ENCODE measurements at regions not wholly inside any gene's neighbourhood (a gene's known extent, or its start where the extent isn't known, plus 50 kb on each side); places are given as distances from the start of the nearest gene placed in this dataset.
A peak's percentile ranks its signal among the peaks of the same experiment; 100 is the strongest.

DNA sequence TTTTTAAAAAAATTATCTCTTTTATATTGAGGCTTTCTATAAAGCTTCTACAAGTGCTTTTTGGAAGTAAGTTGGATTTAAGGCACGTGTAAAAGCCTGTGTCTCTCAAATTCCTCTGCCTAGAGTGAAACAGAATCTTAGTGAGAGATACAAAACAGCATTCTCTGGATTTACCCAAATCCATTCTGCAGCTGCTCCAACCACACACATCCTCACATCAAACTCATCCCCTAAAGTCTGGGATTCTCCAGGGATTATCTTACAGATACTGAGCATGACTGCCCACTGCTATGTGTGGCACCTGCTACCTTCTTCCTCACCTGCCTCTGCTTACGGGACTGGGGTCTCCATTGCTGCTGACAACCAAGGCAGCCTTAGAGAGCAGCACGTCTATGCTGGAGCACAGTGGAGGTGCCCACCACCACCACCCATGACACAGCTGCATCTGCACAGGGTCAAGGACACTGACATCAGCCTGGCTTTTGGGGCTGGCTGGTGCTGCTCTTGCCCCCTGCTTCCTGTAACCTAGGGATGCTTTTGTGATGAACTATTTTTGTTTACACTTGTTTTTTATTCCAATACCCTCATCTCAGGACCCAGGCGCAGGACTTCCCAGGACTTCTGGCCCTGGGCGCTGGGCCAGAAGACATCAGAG lies 139.2 kb upstream of the NAMPT start:
- CTCF ChIA-PET: interaction anchor here (1.1 to 2.9 kb wide), 2 partner anchors 38 to 78 kb away, joined by 4 to 19 read pairs; no protein-coding TSS in a partner anchor
- DNase-seq (peak; percentile 33), ATAC-seq (no peak)
- Mint-ChIP-seq H3K4me1 (ENCODE audit: low read depth) (peaks cover 77% of the 10 kb centered on the region), H3K4me3 (peak overlapping the region; percentile 71), H3K27me3 (no peaks in the 10 kb centered on the region), H3K36me3 (ENCODE audit: low read depth) (peaks cover 30% of the 10 kb centered on the region), H3K9me3 (peaks cover 12% of the 10 kb centered on the region), H3K27ac (peak overlapping the region; percentile 98)
- TF ChIP-seq, protein P1, sequence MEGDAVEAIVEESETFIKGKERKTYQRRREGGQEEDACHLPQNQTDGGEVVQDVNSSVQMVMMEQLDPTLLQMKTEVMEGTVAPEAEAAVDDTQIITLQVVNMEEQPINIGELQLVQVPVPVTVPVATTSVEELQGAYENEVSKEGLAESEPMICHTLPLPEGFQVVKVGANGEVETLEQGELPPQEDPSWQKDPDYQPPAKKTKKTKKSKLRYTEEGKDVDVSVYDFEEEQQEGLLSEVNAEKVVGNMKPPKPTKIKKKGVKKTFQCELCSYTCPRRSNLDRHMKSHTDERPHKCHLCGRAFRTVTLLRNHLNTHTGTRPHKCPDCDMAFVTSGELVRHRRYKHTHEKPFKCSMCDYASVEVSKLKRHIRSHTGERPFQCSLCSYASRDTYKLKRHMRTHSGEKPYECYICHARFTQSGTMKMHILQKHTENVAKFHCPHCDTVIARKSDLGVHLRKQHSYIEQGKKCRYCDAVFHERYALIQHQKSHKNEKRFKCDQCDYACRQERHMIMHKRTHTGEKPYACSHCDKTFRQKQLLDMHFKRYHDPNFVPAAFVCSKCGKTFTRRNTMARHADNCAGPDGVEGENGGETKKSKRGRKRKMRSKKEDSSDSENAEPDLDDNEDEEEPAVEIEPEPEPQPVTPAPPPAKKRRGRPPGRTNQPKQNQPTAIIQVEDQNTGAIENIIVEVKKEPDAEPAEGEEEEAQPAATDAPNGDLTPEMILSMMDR (IDR thresholded peaks at IDR 0.05): no peak
- POLR2A ChIA-PET: interaction anchor here (0.9 to 3.5 kb wide), 7 partner anchors 9 to 143 kb away, joined by 3 to 44 read pairs (median 5); partner anchors contain the start of gene NAMPT
- intact Hi-C loops (cut with micrococcal nuclease): no loop called here

DNA sequence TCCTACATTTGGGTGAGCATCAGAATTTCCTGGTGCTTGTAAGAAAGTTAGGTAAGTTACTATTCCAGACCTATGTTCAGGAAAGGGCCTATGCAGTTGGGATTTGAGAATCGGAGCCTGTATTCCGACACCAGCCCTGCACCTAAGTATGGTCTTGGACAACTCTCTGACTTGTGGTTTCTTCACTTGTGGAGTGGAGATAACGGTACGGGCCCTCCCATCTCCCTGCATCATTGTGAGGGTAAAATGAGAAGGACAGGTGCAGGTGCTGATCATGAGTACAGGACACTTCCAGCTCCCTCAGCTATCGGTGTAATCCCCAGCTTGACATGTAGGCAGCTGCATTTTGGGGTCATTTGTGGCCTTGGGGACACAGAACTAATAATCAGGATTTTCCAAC lies 138.3 kb upstream of the NAMPT start:
- POLR2A ChIA-PET: interaction anchor here (0.7 to 3.5 kb wide), 3 partner anchors 77 to 309 kb away, joined by 3 to 30 read pairs (median 4); partner anchors contain the start of gene NAMPT
- Mint-ChIP-seq H3K9me3 (peaks cover 12% of the 10 kb centered on the region), H3K4me1 (ENCODE audit: low read depth) (peaks cover 85% of the 10 kb centered on the region), H3K27ac (peak overlapping the region; percentile 98), H3K36me3 (ENCODE audit: low read depth) (peaks cover 30% of the 10 kb centered on the region), H3K27me3 (no peaks in the 10 kb centered on the region), H3K4me3 (no peak overlapping the region)
- TF ChIP-seq, protein P1 (IDR thresholded peaks at IDR 0.05): no peak
- CTCF ChIA-PET: interaction anchor here (1.1 kb wide), 1 partner anchor 77 kb away, joined by 4 read pairs; no protein-coding TSS in a partner anchor
- ATAC-seq: no peak
- intact Hi-C loops (cut with micrococcal nuclease): no loop called here
- DNase-seq: no peak

DNA sequence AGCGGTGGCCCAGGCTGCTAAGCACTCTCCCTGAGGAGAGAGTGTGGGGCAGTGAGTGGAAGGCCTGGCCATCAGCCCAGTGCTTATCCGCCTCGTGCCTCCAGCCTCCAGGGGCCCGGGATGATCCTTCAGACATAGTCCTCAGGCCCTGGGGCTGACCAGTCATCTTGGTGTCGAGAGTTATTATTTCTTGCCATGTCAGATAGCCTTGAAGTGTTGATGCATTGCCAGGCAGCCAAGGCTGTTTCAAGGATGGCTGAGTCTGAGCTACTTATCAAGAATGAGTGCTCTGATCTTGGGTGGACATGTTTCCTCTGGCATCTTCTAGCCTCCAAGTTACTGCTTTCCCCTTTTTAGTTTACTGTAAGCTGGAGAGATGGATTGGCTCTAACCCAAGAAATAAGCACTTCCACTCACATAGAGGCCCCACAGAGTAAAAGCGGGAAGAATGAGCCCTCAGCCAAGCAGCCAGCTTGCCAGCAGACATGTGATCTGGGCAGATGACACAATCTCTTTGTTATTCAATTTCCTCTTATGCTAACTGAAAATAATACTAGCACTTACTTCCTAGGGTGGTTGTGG lies 136.5 kb upstream of the NAMPT start:
- H3K4me1 Mint-ChIP-seq (ENCODE audit: low read depth): peaks cover 86% of the 10 kb centered on the region
- POLR2A ChIA-PET: interaction anchor here (0.6 to 3.5 kb wide), 3 partner anchors 12 to 136 kb away, joined by 3 to 20 read pairs (median 15); partner anchors contain the start of gene NAMPT
- peaks cover 25% of the 10 kb centered on the region for H3K9me3 Mint-ChIP-seq
- DNase-seq (no peak), ATAC-seq (no peak)
- peaks cover 29% of the 10 kb centered on the region for H3K36me3 Mint-ChIP-seq (ENCODE audit: low read depth)
- TF ChIP-seq, protein P1 (IDR thresholded peaks at IDR 0.05): no peak
- CTCF ChIA-PET: interaction anchor here (1.6 kb wide), 1 partner anchor 75 kb away, joined by 5 read pairs; no protein-coding TSS in a partner anchor
- peak overlapping the region; percentile 91 for H3K27ac Mint-ChIP-seq
- H3K27me3 Mint-ChIP-seq: peaks cover 3% of the 10 kb centered on the region
- no peak overlapping the region for H3K4me3 Mint-ChIP-seq
- intact Hi-C loops (cut with micrococcal nuclease): no loop called here

DNA sequence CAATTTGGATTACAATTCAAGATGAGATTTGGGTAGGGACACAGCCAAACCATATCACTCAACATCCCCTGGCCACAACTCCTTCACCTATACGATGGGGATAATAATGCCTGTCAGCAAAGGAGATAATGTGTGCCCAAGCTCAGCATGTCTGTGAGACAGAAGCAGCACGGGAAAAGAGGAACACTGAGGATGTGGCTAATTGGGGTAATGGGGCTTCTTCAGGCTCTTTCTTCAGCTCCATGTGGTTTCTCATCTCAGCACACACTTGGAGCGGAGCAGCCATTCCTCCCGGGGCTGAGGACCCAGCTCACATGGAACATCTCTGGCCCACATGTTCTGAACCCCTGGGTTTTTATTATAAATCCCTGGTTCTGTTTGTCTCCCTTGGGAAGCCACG lies 136.0 kb upstream of the NAMPT start:
- ChIA-PET CTCF (interaction anchor here (0.6 to 1.6 kb wide), 2 partner anchors 42 to 75 kb away, joined by 3 to 5 read pairs; no protein-coding TSS in a partner anchor), POLR2A (interaction anchor here (0.6 to 3.5 kb wide), 5 partner anchors 11 to 139 kb away, joined by 3 to 20 read pairs (median 9); partner anchors contain the start of gene NAMPT)
- no peak overlapping the region for H3K4me3 Mint-ChIP-seq
- H3K36me3 Mint-ChIP-seq (ENCODE audit: low read depth): peaks cover 27% of the 10 kb centered on the region
- intact Hi-C loops (cut with micrococcal nuclease): no loop called here
- TF ChIP-seq, protein P1 (IDR thresholded peaks at IDR 0.05): no peak
- peaks cover 27% of the 10 kb centered on the region for H3K9me3 Mint-ChIP-seq
- peaks cover 3% of the 10 kb centered on the region for H3K27me3 Mint-ChIP-seq
- H3K4me1 Mint-ChIP-seq (ENCODE audit: low read depth): peaks cover 81% of the 10 kb centered on the region
- no peak for DNase-seq
- H3K27ac Mint-ChIP-seq: peak overlapping the region; percentile 91
- no peak for ATAC-seq

Measured in activated CD8-positive, alpha-beta T cell treated with anti-CD3 and anti-CD28 coated beads for 36 hours (primary cell).